B cell (primary cell): ENCODE measurements at regions not wholly inside any gene's neighbourhood (a gene's known extent, or its start where the extent isn't known, plus 50 kb on each side); places are given as distances from the start of the nearest gene placed in this dataset.

ENCODE experiments used
- EZH2 ChIP-seq: IDR thresholded peaks from 2 replicates; pipeline ENCODE4 v1.6.1; 2012; ENCODE audit warnings: borderline replicate concordance, low read depth, mild to moderate bottlenecking, moderate library complexity, low read length; ENCODE audit not compliant: insufficient read depth, poor library complexity, severe bottlenecking
- TF ChIP-seq, protein P1 (sequence below): fragments of 200-600 bp; IDR thresholded peaks from one replicate; pipeline ENCODE4 v1.8.0; 2022; ENCODE audit warnings: antibody characterized with exemption, mild to moderate bottlenecking

GRCh38 chr2:5359397-5359796, 332.8 kb upstream of the SOX11 start:
- TF ChIP-seq, protein P1, sequence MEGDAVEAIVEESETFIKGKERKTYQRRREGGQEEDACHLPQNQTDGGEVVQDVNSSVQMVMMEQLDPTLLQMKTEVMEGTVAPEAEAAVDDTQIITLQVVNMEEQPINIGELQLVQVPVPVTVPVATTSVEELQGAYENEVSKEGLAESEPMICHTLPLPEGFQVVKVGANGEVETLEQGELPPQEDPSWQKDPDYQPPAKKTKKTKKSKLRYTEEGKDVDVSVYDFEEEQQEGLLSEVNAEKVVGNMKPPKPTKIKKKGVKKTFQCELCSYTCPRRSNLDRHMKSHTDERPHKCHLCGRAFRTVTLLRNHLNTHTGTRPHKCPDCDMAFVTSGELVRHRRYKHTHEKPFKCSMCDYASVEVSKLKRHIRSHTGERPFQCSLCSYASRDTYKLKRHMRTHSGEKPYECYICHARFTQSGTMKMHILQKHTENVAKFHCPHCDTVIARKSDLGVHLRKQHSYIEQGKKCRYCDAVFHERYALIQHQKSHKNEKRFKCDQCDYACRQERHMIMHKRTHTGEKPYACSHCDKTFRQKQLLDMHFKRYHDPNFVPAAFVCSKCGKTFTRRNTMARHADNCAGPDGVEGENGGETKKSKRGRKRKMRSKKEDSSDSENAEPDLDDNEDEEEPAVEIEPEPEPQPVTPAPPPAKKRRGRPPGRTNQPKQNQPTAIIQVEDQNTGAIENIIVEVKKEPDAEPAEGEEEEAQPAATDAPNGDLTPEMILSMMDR: no peak
- TF ChIP-seq EZH2: no peak
